ENCODE measurements at regions not wholly inside any gene's neighbourhood (a gene's known extent, or its start where the extent isn't known, plus 50 kb on each side); places are given as distances from the start of the nearest gene placed in this dataset.

GRCh38 chr15:47473106-47473725 lies 244.1 kb upstream of the SEMA6D start:
- DNase-seq (ENCODE audit: low spot score), result no peak

DNA sequence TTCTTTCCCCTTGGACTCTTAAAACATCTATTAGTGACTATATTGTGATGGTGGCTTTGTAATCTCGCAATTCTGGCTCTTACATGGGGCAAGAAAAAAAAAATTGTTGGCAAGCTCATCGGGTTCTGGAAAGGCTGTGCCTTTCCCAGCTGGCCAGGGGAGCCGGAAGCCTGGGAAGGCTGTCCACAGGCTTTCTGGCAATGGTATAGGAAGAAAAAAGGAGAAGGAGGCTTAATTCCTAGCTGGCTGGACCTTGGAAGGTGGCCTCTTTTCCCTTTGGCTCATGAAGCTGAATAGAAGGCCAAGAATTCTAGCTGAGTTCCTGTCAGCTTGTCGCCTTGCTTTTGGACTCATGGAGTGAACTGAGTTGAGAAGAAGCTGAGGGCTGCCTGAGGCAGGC lies 243.5 kb upstream of the SEMA6D start:
- DNase-seq (ENCODE audit: low spot score), result no peak

DNA sequence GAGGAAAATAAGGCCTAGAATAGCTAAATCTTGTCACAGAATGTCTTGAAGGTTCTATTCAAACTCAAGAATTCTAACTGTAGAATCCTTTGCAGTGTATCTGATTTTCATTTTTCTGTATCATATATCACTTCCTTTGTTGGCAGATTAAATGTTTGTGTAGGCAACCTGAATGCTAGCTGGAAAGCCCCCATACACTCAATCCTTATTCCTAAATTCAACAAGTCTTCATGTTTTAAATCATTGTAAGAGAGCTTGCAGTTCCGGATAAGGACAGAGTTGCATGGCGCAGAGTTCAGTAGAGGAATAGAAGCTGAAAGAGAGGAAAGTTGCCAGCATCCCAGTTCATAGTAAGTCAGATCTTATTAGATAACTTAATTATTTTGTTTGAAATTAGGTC lies 242.0 kb upstream of the SEMA6D start:
- DNase-seq (ENCODE audit: low spot score), result no peak

GRCh38 chr15:47477341-47477740 lies 240.0 kb upstream of the SEMA6D start:
- DNase-seq (ENCODE audit: low spot score), result no peak

GRCh38 chr15:47484059-47484458 lies 233.2 kb upstream of the SEMA6D start:
- DNase-seq (ENCODE audit: low spot score), result no peak

DNA sequence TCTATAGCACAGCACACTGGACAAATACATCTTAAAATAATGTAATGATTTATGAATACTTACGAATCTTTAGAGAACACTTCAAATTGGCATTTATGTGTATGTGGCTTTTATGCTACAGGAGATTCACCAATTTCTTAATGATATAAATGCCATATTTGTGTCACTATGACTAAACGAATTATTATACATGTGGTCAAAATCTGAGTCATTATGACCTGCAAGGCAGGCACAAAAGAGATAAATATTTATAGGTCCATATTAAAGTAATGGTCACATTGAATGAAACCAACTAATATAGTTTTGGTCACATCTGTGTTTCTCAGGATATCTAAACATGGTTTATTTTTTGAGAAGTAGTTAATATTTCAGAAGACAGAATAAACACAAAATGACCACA lies 232.3 kb upstream of the SEMA6D start:
- DNase-seq (ENCODE audit: low spot score), result no peak

- no peak for DNase-seq (ENCODE audit: low spot score)
These were observed 231.9 kb upstream of the SEMA6D start for GRCh38 chr15:47485419-47485818.

DNA sequence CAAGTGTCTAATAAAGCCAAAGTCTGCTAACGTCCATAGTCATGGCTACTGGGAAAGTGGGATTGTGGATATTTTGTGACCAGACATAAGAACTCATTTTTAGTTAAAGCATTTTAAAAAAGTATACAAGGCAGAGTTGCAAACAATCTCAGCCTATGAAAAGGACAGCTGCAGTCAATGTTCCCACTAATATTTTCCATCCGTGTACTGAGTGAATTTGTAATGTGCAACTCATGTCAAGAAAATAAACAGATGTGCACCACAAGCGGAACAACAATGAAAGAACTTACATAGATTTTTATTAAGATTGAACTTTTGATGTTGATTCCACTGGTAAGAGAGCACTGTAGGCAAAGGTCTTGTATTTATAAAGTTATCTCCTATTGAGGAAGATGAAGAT lies 231.3 kb upstream of the SEMA6D start:
- no peak for DNase-seq (ENCODE audit: low spot score)

- no peak for DNase-seq (ENCODE audit: low spot score)
These were observed 225.1 kb upstream of the SEMA6D start for GRCh38 chr15:47492195-47492594.

DNA sequence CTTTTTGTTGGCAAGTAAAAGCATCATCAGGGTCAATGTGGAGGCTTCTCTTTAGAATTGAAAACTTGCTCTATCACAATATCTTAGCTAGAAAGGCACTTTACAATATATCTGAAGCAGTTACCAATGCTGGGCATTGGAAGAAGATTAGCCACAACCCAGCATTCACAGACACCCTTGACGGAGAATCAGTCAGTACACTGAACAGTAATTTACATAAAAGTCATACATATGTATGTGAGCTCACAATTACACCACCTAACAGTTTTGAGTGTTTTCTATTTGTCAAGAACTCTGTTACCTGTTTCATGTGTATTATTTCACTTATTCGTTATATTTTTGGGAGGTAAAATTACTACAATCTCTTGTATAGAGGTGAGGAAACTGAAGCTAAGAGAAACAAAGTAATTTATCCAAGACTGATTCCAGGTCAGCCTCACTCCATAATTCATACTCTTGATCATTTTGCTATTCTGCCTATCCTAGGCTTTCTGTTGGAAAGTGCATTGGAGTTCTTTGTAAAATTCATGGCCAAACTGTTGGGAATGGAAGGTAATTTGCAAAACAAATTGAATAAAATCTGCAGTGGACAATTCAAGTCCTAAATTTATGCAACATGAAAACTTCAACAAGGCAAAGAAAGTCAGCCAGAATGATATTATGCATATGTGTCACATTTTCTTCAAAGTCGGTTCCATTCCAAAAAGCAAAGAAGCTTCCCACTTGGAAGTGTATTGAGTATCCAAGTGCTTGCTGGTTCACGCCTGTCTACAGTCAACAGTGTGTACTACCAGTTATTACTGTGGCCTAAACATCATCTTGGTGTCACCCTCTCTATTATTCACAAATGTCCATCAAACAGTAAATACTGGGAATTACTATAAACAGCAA lies 223.7 kb upstream of the SEMA6D start:
- DNase-seq (ENCODE audit: low spot score), result no peak

- no peak for DNase-seq (ENCODE audit: low spot score)
These were observed 220.7 kb upstream of the SEMA6D start for GRCh38 chr15:47496343-47497185.

- DNase-seq (ENCODE audit: low spot score), result no peak
These were observed 216.5 kb upstream of the SEMA6D start for GRCh38 chr15:47500842-47501241.

DNA sequence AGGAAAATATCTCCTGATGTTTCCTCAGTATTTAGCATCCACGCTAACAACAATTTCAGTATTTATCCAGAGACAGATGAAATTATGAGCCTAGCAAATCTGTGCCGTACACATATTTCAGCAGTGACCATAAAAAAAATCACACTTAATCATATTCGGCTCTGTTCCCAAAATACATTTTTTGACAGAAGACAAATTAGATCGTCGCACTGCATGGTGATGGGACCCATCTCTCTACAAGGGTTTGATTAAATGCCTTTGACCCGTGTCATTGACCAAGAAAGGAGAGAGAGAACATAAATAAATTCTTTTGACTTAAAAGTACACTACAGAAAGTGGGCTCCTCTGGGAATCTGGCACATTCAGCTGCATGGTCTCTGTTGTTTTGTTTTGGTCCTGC lies 215.3 kb upstream of the SEMA6D start:
- DNase-seq (ENCODE audit: low spot score), result no peak

- no peak for DNase-seq (ENCODE audit: low spot score)
These were observed 213.4 kb upstream of the SEMA6D start for GRCh38 chr15:47503876-47504275.

DNA sequence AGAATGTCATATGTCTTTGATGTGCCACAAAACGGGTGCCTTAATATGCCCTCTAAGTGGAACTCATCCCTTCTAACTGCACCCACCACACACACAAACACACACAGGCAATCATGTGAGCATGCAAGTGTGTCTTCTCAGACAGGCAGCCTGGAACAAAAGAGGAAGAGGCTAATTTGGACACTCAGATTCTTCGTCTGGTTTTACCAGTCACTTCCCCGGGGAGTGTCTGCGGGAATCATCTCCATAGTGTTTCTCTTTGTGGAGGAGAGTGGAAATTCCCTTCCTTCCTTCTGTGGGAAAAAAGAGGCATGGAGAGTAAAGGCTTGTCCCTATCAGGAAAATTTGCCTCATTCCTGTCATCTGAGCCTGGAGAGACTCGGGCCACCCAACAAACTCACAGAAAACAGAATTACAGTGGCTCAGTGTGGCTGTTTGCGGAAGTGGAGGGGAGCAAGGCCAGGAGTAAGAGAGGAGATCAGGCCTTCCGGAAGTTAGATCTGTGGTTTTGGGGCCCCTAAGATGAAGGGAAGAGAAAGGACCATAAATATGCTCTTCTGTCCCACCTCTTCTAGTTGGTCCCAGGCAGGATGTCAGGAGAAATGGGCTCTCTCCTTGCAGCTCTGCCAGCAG lies 212.6 kb upstream of the SEMA6D start:
- DNase-seq (ENCODE audit: low spot score), result no peak

DNA sequence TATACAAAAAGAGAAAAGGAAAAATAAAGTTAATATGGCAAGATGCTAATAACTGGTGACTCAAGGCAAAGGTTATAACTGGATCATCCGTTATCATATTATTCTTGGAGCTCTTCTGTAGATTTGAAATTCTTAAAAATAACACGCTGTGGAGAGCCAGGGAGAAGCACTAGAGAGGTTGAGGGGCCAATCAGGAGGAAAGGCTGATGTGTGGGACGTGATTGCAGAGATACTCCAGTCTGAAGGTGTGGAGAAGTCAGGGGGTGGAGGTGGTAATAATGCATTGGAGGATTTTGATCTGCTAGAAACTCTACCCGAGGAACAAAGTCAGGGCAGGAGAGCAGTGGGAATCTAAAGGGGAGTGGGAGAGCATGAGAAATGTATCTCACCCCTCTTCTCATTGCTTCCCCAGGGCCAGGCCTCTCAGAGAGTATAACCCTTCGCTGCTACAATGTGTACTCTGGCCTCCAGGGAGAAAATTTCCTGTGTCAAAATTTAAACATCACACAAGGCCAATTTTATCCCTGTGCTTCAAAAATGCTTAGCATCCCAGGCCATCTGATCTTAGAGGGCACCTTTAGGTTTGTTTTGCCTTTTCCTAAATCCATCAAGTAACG lies 211.5 kb upstream of the SEMA6D start:
- DNase-seq (ENCODE audit: low spot score), result no peak

- DNase-seq (ENCODE audit: low spot score), result no peak
These were observed 210.8 kb upstream of the SEMA6D start for GRCh38 chr15:47506329-47507100.

DNA sequence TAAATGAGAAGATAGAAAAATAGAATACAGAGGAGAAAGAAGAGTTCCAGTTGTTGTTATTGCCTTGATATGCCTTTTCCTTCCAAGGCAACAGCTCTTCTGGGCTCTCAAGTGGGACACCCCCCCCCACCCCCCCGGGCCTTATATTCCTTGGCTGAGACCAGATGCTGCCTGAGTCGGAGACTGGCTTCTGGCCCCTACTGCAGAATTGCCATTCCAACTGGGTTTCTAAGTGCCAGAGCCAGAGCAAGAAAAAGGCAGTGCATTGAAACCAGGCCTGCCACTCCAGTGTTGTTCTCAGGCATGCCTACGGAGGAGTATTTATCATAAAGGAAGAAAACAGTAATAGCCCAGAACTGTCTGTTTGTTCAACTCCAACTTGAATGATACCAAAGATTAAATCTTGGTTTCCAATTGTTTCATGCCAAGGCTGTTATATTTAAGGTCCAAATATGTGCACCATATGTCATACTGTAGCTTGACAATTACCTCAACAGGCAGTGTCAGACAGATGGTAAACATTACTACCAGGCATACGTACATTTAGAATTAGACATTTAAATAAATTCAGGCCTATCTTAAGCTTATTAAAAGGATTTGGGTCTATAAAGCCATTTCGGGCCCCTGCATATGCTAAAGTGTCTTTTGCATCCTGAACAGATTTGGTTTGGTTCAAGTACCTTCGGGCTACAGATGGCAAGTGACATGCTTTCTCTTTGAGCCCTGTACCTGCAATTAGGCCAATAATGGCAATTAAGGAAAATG lies 209.9 kb upstream of the SEMA6D start:
- DNase-seq (ENCODE audit: low spot score), result no peak

GRCh38 chr15:47511261-47511660 lies 206.0 kb upstream of the SEMA6D start:
- DNase-seq (ENCODE audit: low spot score), result no peak

DNA sequence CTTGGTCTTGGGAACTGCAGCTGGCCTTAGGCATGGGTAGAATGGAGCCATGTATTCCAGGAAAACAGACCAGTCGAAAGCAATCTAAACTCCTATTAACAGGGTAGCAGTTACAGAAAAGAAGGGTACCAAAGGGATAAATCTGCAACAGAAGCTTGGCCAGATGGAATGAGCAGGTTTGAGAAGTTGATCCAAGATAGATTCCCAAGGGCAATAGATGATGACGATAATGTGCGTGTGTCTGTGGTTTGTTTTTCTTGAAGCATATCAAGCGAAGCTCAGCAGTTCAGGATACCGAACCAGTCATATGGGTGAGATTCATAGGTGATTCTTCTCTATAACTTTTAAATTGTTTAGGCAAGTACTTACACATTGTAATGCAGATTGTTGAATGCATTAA lies 203.8 kb upstream of the SEMA6D start:
- no peak for DNase-seq (ENCODE audit: low spot score)
